ENCODE measurements at regions not wholly inside any gene's neighbourhood (a gene's known extent, or its start where the extent isn't known, plus 50 kb on each side); places are given as distances from the start of the nearest gene placed in this dataset.

- no peak overlapping the region for H3K27ac Mint-ChIP-seq (ENCODE audit: unreplicated experiment)
- H3K4me3 ChIP-seq (ENCODE audit: insufficient read depth, low read depth, low read length): no peak overlapping the region
- H3K36me3 Mint-ChIP-seq (ENCODE audit: low read depth, unreplicated experiment): no peaks in the 10 kb centered on the region
- H3K9me3 Mint-ChIP-seq (ENCODE audit: unreplicated experiment): no peaks in the 10 kb centered on the region
- H3K27me3 ChIP-seq (ENCODE audit: insufficient read depth, low read length): peaks cover 24% of the 10 kb centered on the region
- H3K27ac ChIP-seq (ENCODE audit: low read depth, low read length): no peak overlapping the region
- TF ChIP-seq CTCF (IDR thresholded peaks at IDR 0.05; ENCODE audit: insufficient read depth, low read depth, low read length) (no peak), EZH2 (IDR thresholded peaks at IDR 0.05; ENCODE audit: insufficient read depth, low read length) (no peak)
- no peak for FAIRE-seq
- no peak for DNase-seq (ENCODE audit: low read depth)
- no peaks in the 10 kb centered on the region for H4K20me1 ChIP-seq (ENCODE audit: insufficient read depth, low read length)
- no peak overlapping the region for H3K9ac ChIP-seq (ENCODE audit: low read length)
- peaks cover 52% of the 10 kb centered on the region for H3K27me3 Mint-ChIP-seq (ENCODE audit: low read depth, unreplicated experiment)
- no peaks in the 10 kb centered on the region for H3K4me1 ChIP-seq (ENCODE audit: insufficient read depth, low read length)
- no peak overlapping the region for H3K4me2 ChIP-seq (ENCODE audit: low read length)
- H3K36me3 ChIP-seq (ENCODE audit: insufficient read depth, low read length): no peaks in the 10 kb centered on the region
- H3K9me3 ChIP-seq (ENCODE audit: insufficient read depth, low read depth, low read length): no peaks in the 10 kb centered on the region
- no peaks in the 10 kb centered on the region for H3K79me2 ChIP-seq (ENCODE audit: insufficient read depth, low read length)
- H3K4me1 Mint-ChIP-seq (ENCODE audit: low read depth, unreplicated experiment): peaks cover 11% of the 10 kb centered on the region
- H3K4me3 Mint-ChIP-seq (ENCODE audit: unreplicated experiment): no peak overlapping the region
- H2AFZ ChIP-seq (ENCODE audit: low read depth, low read length): no peak overlapping the region
These were observed 53.6 kb upstream of the CTDP1 start for GRCh38 chr18:79625924-79626561.

- DNase-seq (ENCODE audit: low read depth) (no peak), FAIRE-seq (no peak)
- Mint-ChIP-seq H3K27ac (ENCODE audit: unreplicated experiment) (no peak overlapping the region), H3K9me3 (ENCODE audit: unreplicated experiment) (no peaks in the 10 kb centered on the region), H3K27me3 (ENCODE audit: low read depth, unreplicated experiment) (peaks cover 48% of the 10 kb centered on the region), H3K4me1 (ENCODE audit: low read depth, unreplicated experiment) (peaks cover 12% of the 10 kb centered on the region), H3K4me3 (ENCODE audit: unreplicated experiment) (no peak overlapping the region), H3K36me3 (ENCODE audit: low read depth, unreplicated experiment) (no peaks in the 10 kb centered on the region)
- H4K20me1 ChIP-seq (ENCODE audit: insufficient read depth, low read length): no peaks in the 10 kb centered on the region
- H3K9ac ChIP-seq (ENCODE audit: low read length): no peak overlapping the region
- H2AFZ ChIP-seq (ENCODE audit: low read depth, low read length): no peak overlapping the region
- H3K27me3 ChIP-seq (ENCODE audit: insufficient read depth, low read length): peaks cover 24% of the 10 kb centered on the region
- H3K36me3 ChIP-seq (ENCODE audit: insufficient read depth, low read length): no peaks in the 10 kb centered on the region
- no peak overlapping the region for H3K27ac ChIP-seq (ENCODE audit: low read depth, low read length)
- TF ChIP-seq EZH2 (IDR thresholded peaks at IDR 0.05; ENCODE audit: insufficient read depth, low read length) (no peak), CTCF (IDR thresholded peaks at IDR 0.05; ENCODE audit: insufficient read depth, low read depth, low read length) (no peak)
- no peaks in the 10 kb centered on the region for H3K9me3 ChIP-seq (ENCODE audit: insufficient read depth, low read depth, low read length)
- no peaks in the 10 kb centered on the region for H3K79me2 ChIP-seq (ENCODE audit: insufficient read depth, low read length)
- H3K4me3 ChIP-seq (ENCODE audit: insufficient read depth, low read depth, low read length): no peak overlapping the region
- no peak overlapping the region for H3K4me2 ChIP-seq (ENCODE audit: low read length)
- no peaks in the 10 kb centered on the region for H3K4me1 ChIP-seq (ENCODE audit: insufficient read depth, low read length)
These were observed 52.5 kb upstream of the CTDP1 start for GRCh38 chr18:79626905-79627749.

Data from astrocyte (in vitro differentiated cells and primary cell).